ENCODE measurements at regions not wholly inside any gene's neighbourhood (a gene's known extent, or its start where the extent isn't known, plus 50 kb on each side); places are given as distances from the start of the nearest gene placed in this dataset.

GRCh38 chr2:225820826-225821225, 421.3 kb downstream of the NYAP2 start:
- DNase-seq (ENCODE audit: low spot score), result no peak

- DNase-seq (ENCODE audit: low spot score), result no peak
Measured at GRCh38 chr2:225814554-225814953, 415.0 kb downstream of the NYAP2 start.

- DNase-seq (ENCODE audit: low spot score), result no peak
Measured at GRCh38 chr2:225806105-225806504, 406.6 kb downstream of the NYAP2 start.

- peak; percentile 10 for DNase-seq (ENCODE audit: low spot score)
Measured at GRCh38 chr2:225802076-225802475, 402.6 kb downstream of the NYAP2 start.

GRCh38 chr2:225797394-225797793, 397.9 kb downstream of the NYAP2 start:
- no peak for DNase-seq (ENCODE audit: low spot score)

GRCh38 chr2:225794652-225795400, 395.3 kb downstream of the NYAP2 start:
- no peak for DNase-seq (ENCODE audit: low spot score)

GRCh38 chr2:225793736-225794550, 394.4 kb downstream of the NYAP2 start:
- DNase-seq (ENCODE audit: low spot score), result no peak

- DNase-seq (ENCODE audit: low spot score), result no peak
Measured at GRCh38 chr2:225788571-225789094, 389.1 kb downstream of the NYAP2 start.

GRCh38 chr2:225787497-225787896, 388.0 kb downstream of the NYAP2 start:
- no peak for DNase-seq (ENCODE audit: low spot score)

GRCh38 chr2:225781991-225782390, 382.5 kb downstream of the NYAP2 start:
- DNase-seq (ENCODE audit: low spot score), result no peak

- DNase-seq (ENCODE audit: low spot score), result no peak
Measured at GRCh38 chr2:225781145-225781544, 381.6 kb downstream of the NYAP2 start.

- no peak for DNase-seq (ENCODE audit: low spot score)
Measured at GRCh38 chr2:225779829-225780228, 380.3 kb downstream of the NYAP2 start.

- peak; percentile 13 for DNase-seq (ENCODE audit: low spot score)
Measured at GRCh38 chr2:225773148-225773547, 373.6 kb downstream of the NYAP2 start.

- no peak for DNase-seq (ENCODE audit: low spot score)
Measured at GRCh38 chr2:225771701-225772100, 372.2 kb downstream of the NYAP2 start.

GRCh38 chr2:225768741-225769140, 369.2 kb downstream of the NYAP2 start:
- DNase-seq (ENCODE audit: low spot score), result no peak

GRCh38 chr2:225766431-225766830, 366.9 kb downstream of the NYAP2 start:
- DNase-seq (ENCODE audit: low spot score), result no peak

- DNase-seq (ENCODE audit: low spot score), result no peak
Measured at GRCh38 chr2:225765820-225766219, 366.3 kb downstream of the NYAP2 start.

- no peak for DNase-seq (ENCODE audit: low spot score)
Measured at GRCh38 chr2:225764346-225764745, 364.8 kb downstream of the NYAP2 start.

- no peak for DNase-seq (ENCODE audit: low spot score)
Measured at GRCh38 chr2:225763711-225764110, 364.2 kb downstream of the NYAP2 start.

GRCh38 chr2:225761396-225761795, 361.9 kb downstream of the NYAP2 start:
- DNase-seq (ENCODE audit: low spot score), result no peak

GRCh38 chr2:225757248-225757647, 357.7 kb downstream of the NYAP2 start:
- no peak for DNase-seq (ENCODE audit: low spot score)

GRCh38 chr2:225756198-225756597, 356.7 kb downstream of the NYAP2 start:
- DNase-seq (ENCODE audit: low spot score), result no peak

GRCh38 chr2:225748609-225749008, 349.1 kb downstream of the NYAP2 start:
- no peak for DNase-seq (ENCODE audit: low spot score)

Measured in cerebellar cortex (tissue), 1 donor.